ENCODE measurements at regions not wholly inside any gene's neighbourhood (a gene's known extent, or its start where the extent isn't known, plus 50 kb on each side); places are given as distances from the start of the nearest gene placed in this dataset.

DNA sequence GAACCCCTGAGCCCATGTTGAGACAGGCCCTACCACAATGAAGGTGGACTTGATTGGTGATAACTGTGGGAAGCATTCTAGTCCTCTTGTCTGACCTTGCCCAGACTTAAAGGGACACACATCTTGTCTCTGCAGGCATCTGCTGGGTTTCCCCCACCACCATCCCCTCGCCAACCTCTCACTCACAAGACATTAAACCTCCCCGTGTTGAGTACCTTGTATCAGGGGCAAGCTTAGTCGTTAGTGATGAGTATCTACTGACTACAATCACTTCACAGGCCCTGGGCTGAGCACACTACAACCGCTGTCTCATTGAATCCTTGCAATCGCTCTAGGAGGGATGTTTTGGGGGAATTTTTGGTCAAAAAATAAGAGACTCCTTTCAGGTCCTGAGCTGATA, 86.0 kb downstream of the ICOS start:
- no peak for TF ChIP-seq CTCF (IDR thresholded peaks at IDR 0.05; ENCODE audit: insufficient read depth, low read length, severe bottlenecking)

GRCh38 chr2:204023088-204023487, 86.5 kb downstream of the ICOS start:
- no peak for FAIRE-seq

More for the DNA sequence above, 86.0 kb downstream of the ICOS start:
- DNase-seq (ENCODE audit: low read depth) (no peak), FAIRE-seq (peak; percentile 50)
- no peaks in the 10 kb centered on the region for H3K36me3 ChIP-seq (ENCODE audit: control insufficient read depth, insufficient read depth, low read length)
- H3K27me3 ChIP-seq (ENCODE audit: control insufficient read depth, insufficient read depth, low read length), result no peaks in the 10 kb centered on the region
- H3K4me3 ChIP-seq (ENCODE audit: low read depth, low read length), result no peak overlapping the region

GRCh38 chr2:204024503-204024902, 87.9 kb downstream of the ICOS start:
- Histone ChIP-seq H3K36me3 (ENCODE audit: control insufficient read depth, insufficient read depth, low read length) (no peaks in the 10 kb centered on the region), H3K4me3 (ENCODE audit: low read depth, low read length) (no peak overlapping the region), H3K27me3 (ENCODE audit: control insufficient read depth, insufficient read depth, low read length) (no peaks in the 10 kb centered on the region)
- peak; percentile 62 for TF ChIP-seq CTCF (IDR thresholded peaks at IDR 0.05; ENCODE audit: insufficient read depth, low read length, severe bottlenecking)
- no peak for FAIRE-seq
- DNase-seq (ENCODE audit: low read depth), result peak; percentile 57

More at GRCh38 chr2:204023088-204023487, 86.5 kb downstream of the ICOS start:
- DNase-seq (ENCODE audit: low read depth), result no peak
- Histone ChIP-seq H3K4me3 (ENCODE audit: low read depth, low read length) (no peak overlapping the region), H3K36me3 (ENCODE audit: control insufficient read depth, insufficient read depth, low read length) (no peaks in the 10 kb centered on the region), H3K27me3 (ENCODE audit: control insufficient read depth, insufficient read depth, low read length) (no peaks in the 10 kb centered on the region)
- TF ChIP-seq CTCF (IDR thresholded peaks at IDR 0.05; ENCODE audit: insufficient read depth, low read length, severe bottlenecking), result no peak

GRCh38 chr2:204024906-204025475, 88.4 kb downstream of the ICOS start:
- Histone ChIP-seq H3K36me3 (ENCODE audit: control insufficient read depth, insufficient read depth, low read length) (no peaks in the 10 kb centered on the region), H3K27me3 (ENCODE audit: control insufficient read depth, insufficient read depth, low read length) (no peaks in the 10 kb centered on the region), H3K4me3 (ENCODE audit: low read depth, low read length) (no peak overlapping the region)
- no peak for TF ChIP-seq CTCF (IDR thresholded peaks at IDR 0.05; ENCODE audit: insufficient read depth, low read length, severe bottlenecking)
- FAIRE-seq (no peak), DNase-seq (ENCODE audit: low read depth) (no peak)

DNA sequence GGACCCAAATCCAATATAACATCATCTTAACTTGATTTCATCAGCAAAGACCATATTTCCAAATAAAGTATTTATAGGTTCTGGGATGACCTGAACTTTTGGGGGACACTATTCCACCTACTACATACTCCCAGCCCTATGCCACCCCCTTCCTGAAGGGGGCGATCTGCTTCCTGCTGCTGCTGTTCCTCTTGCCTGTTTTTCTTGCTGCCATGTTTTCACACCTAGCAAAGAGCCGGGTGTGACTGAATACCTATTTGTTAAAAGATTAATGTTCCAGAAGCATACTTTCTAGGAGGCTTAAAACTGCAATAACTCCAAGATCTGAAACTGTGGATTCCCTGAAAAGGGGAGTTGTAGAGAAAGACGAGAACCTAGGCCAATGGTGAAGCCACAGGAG, 89.7 kb downstream of the ICOS start:
- no peak overlapping the region for H3K4me3 ChIP-seq (ENCODE audit: low read depth, low read length)
- H3K27me3 ChIP-seq (ENCODE audit: control insufficient read depth, insufficient read depth, low read length), result no peaks in the 10 kb centered on the region
- DNase-seq (ENCODE audit: low read depth) (no peak), FAIRE-seq (no peak)
- H3K36me3 ChIP-seq (ENCODE audit: control insufficient read depth, insufficient read depth, low read length), result no peaks in the 10 kb centered on the region
- no peak for TF ChIP-seq CTCF (IDR thresholded peaks at IDR 0.05; ENCODE audit: insufficient read depth, low read length, severe bottlenecking)

DNA sequence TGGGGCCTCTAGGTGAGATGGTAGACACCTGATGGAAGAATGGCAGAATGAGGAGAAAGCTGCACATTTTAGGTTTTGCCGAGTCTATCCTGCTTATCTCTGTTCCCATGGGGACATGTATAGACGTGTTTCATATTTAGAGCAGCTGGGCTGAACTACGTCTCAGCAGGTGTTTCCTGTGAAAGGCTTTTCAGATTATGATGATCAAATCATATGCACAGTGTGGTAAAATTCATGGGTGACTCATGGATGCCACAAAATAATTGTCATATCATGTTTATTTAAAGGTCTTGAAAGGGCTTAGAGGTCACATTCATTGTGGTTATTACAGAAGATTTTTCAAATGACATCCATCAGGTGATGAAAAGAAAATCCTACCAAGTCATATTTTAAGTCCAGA, 90.5 kb downstream of the ICOS start:
- TF ChIP-seq CTCF (IDR thresholded peaks at IDR 0.05; ENCODE audit: insufficient read depth, low read length, severe bottlenecking), result no peak
- peak; percentile 87 for DNase-seq (ENCODE audit: low read depth)
- H3K4me3 ChIP-seq (ENCODE audit: low read depth, low read length), result no peak overlapping the region
- no peak for FAIRE-seq
- no peaks in the 10 kb centered on the region for H3K27me3 ChIP-seq (ENCODE audit: control insufficient read depth, insufficient read depth, low read length)
- no peaks in the 10 kb centered on the region for H3K36me3 ChIP-seq (ENCODE audit: control insufficient read depth, insufficient read depth, low read length)
